ENCODE measurements at regions not wholly inside any gene's neighbourhood (a gene's known extent, or its start where the extent isn't known, plus 50 kb on each side); places are given as distances from the start of the nearest gene placed in this dataset.

- Histone ChIP-seq H3K27ac (no peak overlapping the region), H3K4me3 (no peak overlapping the region), H3K4me1 (no peaks in the 10 kb centered on the region), H3K27me3 (peaks cover 0 to 6% of the 10 kb centered on the region in 2 donors), H3K36me3 (no peaks in the 10 kb centered on the region), H3K9me3 (no peaks in the 10 kb centered on the region)
- TF ChIP-seq CTCF (IDR thresholded peaks at IDR 0.05): no peak
- no peak for TF ChIP-seq POLR2A (IDR thresholded peaks at IDR 0.05)
- intact Hi-C loops (cut with DNase I; ENCODE audit: low total_unique reads): no loop called here
- no peak for DNase-seq
Observed at GRCh38 chrX:74178536-74178935, 125.4 kb upstream of the ZCCHC13 start.

GRCh38 chrX:74171465-74171864 lies 132.5 kb upstream of the ZCCHC13 start:
- TF ChIP-seq POLR2A (IDR thresholded peaks at IDR 0.05) (no peak), CTCF (IDR thresholded peaks at IDR 0.05) (no peak)
- Histone ChIP-seq H3K36me3 (no peaks in the 10 kb centered on the region), H3K4me3 (no peak overlapping the region), H3K27me3 (peaks cover 0 to 6% of the 10 kb centered on the region in 2 donors), H3K27ac (no peak overlapping the region), H3K9me3 (peaks cover 0 to 3% of the 10 kb centered on the region in 2 donors), H3K4me1 (no peaks in the 10 kb centered on the region)
- intact Hi-C loops (cut with DNase I; ENCODE audit: low total_unique reads): no loop called here
- DNase-seq: no peak

GRCh38 chrX:74162199-74162598 lies 141.8 kb upstream of the ZCCHC13 start:
- Histone ChIP-seq H3K4me3 (no peak overlapping the region), H3K27me3 (no peaks in the 10 kb centered on the region), H3K4me1 (no peaks in the 10 kb centered on the region), H3K36me3 (no peaks in the 10 kb centered on the region), H3K27ac (no peak overlapping the region), H3K9me3 (no peaks in the 10 kb centered on the region)
- TF ChIP-seq CTCF (IDR thresholded peaks at IDR 0.05): no peak
- TF ChIP-seq POLR2A (IDR thresholded peaks at IDR 0.05): no peak
- intact Hi-C loops (cut with DNase I; ENCODE audit: low total_unique reads): no loop called here
- DNase-seq: no peak

GRCh38 chrX:74160816-74161215 lies 143.2 kb upstream of the ZCCHC13 start:
- TF ChIP-seq CTCF (IDR thresholded peaks at IDR 0.05) (no peak), POLR2A (IDR thresholded peaks at IDR 0.05) (no peak)
- Histone ChIP-seq H3K27ac (no peak overlapping the region), H3K9me3 (no peaks in the 10 kb centered on the region), H3K36me3 (no peaks in the 10 kb centered on the region), H3K4me1 (no peaks in the 10 kb centered on the region), H3K27me3 (no peaks in the 10 kb centered on the region), H3K4me3 (no peak overlapping the region)
- intact Hi-C loops (cut with DNase I; ENCODE audit: low total_unique reads): no loop called here
- no peak for DNase-seq

GRCh38 chrX:74160358-74160757 lies 143.6 kb upstream of the ZCCHC13 start:
- no peak for TF ChIP-seq CTCF (IDR thresholded peaks at IDR 0.05)
- TF ChIP-seq POLR2A (IDR thresholded peaks at IDR 0.05): no peak
- H3K4me3 ChIP-seq: no peak overlapping the region
- DNase-seq: no peak
- H3K27me3 ChIP-seq: no peaks in the 10 kb centered on the region
- intact Hi-C loops (cut with DNase I; ENCODE audit: low total_unique reads): no loop called here
- H3K36me3 ChIP-seq: no peaks in the 10 kb centered on the region
- H3K4me1 ChIP-seq: no peaks in the 10 kb centered on the region
- no peaks in the 10 kb centered on the region for H3K9me3 ChIP-seq
- H3K27ac ChIP-seq: no peak overlapping the region
